ENCODE measurements at regions not wholly inside any gene's neighbourhood (a gene's known extent, or its start where the extent isn't known, plus 50 kb on each side); places are given as distances from the start of the nearest gene placed in this dataset.

DNA sequence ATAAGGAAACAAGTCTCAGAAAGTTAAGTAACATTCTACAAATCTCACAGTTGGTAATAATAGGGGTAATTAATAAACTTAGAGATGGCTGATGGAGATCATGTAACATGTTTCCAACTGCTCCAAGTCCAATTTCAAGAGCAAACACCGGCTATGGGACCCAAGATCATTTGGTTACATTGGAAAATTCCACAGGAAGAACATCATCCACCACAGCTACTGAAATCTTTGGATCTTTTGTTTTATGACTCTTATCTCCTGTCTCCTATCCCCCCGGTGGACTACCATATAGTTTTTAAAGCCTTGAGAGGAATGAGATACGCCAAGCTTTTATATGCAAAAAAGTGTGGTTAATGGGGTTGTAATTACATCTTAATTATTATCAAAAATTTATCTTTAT lies 216.1 kb downstream of the WNT5A start:
- Histone ChIP-seq H3K27me3 (replicated peaks; ENCODE audit: control insufficient read depth, insufficient read depth, low read length) (no peaks in the 10 kb centered on the region), H3K4me3 (ENCODE audit: low read depth, low read length) (no peak overlapping the region), H3K9me3 (no peaks in the 10 kb centered on the region), H3K4me1 (no peaks in the 10 kb centered on the region), H3K36me3 (ENCODE audit: control insufficient read depth, insufficient read depth, low read length) (no peaks in the 10 kb centered on the region)
- Mint-ChIP-seq H3K4me1 (ENCODE audit: low read depth, unreplicated experiment) (no peaks in the 10 kb centered on the region), H3K9me3 (ENCODE audit: unreplicated experiment) (no peaks in the 10 kb centered on the region), H3K4me3 (ENCODE audit: unreplicated experiment) (no peak overlapping the region), H3K27me3 (ENCODE audit: insufficient read depth, unreplicated experiment) (peaks cover 6% of the 10 kb centered on the region), H3K36me3 (ENCODE audit: insufficient read depth, unreplicated experiment) (no peaks in the 10 kb centered on the region), H3K27ac (ENCODE audit: unreplicated experiment) (no peak overlapping the region)
- BruUV-seq (replicated peaks) = no TSS peak
- ChIA-PET CTCF (no interaction called here), POLR2A (no interaction called here)
- intact Hi-C loops (cut with micrococcal nuclease; ENCODE audit: unreplicated experiment) = no loop called here
- TF ChIP-seq, protein P1, sequence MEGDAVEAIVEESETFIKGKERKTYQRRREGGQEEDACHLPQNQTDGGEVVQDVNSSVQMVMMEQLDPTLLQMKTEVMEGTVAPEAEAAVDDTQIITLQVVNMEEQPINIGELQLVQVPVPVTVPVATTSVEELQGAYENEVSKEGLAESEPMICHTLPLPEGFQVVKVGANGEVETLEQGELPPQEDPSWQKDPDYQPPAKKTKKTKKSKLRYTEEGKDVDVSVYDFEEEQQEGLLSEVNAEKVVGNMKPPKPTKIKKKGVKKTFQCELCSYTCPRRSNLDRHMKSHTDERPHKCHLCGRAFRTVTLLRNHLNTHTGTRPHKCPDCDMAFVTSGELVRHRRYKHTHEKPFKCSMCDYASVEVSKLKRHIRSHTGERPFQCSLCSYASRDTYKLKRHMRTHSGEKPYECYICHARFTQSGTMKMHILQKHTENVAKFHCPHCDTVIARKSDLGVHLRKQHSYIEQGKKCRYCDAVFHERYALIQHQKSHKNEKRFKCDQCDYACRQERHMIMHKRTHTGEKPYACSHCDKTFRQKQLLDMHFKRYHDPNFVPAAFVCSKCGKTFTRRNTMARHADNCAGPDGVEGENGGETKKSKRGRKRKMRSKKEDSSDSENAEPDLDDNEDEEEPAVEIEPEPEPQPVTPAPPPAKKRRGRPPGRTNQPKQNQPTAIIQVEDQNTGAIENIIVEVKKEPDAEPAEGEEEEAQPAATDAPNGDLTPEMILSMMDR (IDR thresholded peaks at IDR 0.05; ENCODE audit: insufficient read depth in 1 of 2, low read depth in 1 of 2, low read length in 1 of 2, severe bottlenecking in 1 of 2, unreplicated experiment in 1 of 2) = no peak
- no peak for DNase-seq

DNA sequence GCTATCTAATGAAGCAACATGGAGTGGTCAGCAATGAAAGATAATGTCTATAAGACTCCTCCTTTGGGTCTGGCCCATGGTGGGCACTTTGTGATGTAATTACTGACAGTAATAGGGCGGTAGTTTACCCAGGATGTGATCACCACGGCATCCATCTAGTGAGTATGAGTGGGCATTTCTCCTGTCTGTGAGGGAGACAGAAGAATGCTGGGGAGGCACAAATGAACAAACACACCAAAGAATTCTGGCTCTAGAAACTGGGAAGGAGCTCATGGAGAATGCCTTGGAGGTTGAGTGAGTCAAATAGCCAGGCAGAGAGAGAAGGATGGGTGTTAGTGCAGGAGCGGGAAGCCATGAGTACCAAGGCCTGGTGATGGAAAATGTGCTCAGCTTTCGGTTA lies 217.5 kb downstream of the WNT5A start:
- ChIA-PET CTCF (no interaction called here), POLR2A (no interaction called here)
- Mint-ChIP-seq H3K9me3 (ENCODE audit: unreplicated experiment) (no peaks in the 10 kb centered on the region), H3K36me3 (ENCODE audit: insufficient read depth, unreplicated experiment) (no peaks in the 10 kb centered on the region), H3K27ac (ENCODE audit: unreplicated experiment) (no peak overlapping the region), H3K27me3 (ENCODE audit: insufficient read depth, unreplicated experiment) (peaks cover 6% of the 10 kb centered on the region), H3K4me3 (ENCODE audit: unreplicated experiment) (no peak overlapping the region), H3K4me1 (ENCODE audit: low read depth, unreplicated experiment) (no peaks in the 10 kb centered on the region)
- Histone ChIP-seq H3K9me3 (no peaks in the 10 kb centered on the region), H3K4me1 (no peaks in the 10 kb centered on the region), H3K27me3 (replicated peaks; ENCODE audit: control insufficient read depth, insufficient read depth, low read length) (no peaks in the 10 kb centered on the region), H3K36me3 (ENCODE audit: control insufficient read depth, insufficient read depth, low read length) (no peaks in the 10 kb centered on the region), H3K4me3 (ENCODE audit: low read depth, low read length) (no peak overlapping the region)
- intact Hi-C loops (cut with micrococcal nuclease; ENCODE audit: unreplicated experiment) = no loop called here
- BruUV-seq (replicated peaks) = no TSS peak
- no peak for DNase-seq
- TF ChIP-seq, protein P1 (IDR thresholded peaks at IDR 0.05; ENCODE audit: insufficient read depth in 1 of 2, low read depth in 1 of 2, low read length in 1 of 2, severe bottlenecking in 1 of 2, unreplicated experiment in 1 of 2) = no peak

DNA sequence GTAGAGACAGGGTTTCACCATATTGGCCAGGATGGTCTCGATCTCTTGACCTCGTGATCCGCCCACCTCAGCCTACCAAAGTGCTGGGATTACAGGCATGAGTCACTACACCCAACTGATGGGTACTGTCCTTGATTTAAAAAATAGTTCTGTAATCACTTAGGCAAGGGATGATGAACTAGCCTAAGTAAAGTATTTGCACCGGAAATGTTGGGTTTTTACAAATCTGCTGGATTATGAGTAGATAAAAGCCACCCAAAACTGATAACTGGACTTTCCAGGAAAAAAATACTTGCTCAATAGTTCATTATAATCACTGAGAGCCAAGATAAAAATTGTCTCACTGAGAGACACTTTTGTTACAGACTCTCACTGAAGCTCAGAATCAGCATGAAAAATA lies 218.0 kb downstream of the WNT5A start:
- ChIA-PET POLR2A (no interaction called here), CTCF (no interaction called here)
- Histone ChIP-seq H3K27me3 (replicated peaks; ENCODE audit: control insufficient read depth, insufficient read depth, low read length) (no peaks in the 10 kb centered on the region), H3K9me3 (no peaks in the 10 kb centered on the region), H3K36me3 (ENCODE audit: control insufficient read depth, insufficient read depth, low read length) (no peaks in the 10 kb centered on the region), H3K4me3 (ENCODE audit: low read depth, low read length) (no peak overlapping the region), H3K4me1 (no peaks in the 10 kb centered on the region)
- Mint-ChIP-seq H3K4me1 (ENCODE audit: low read depth, unreplicated experiment) (no peaks in the 10 kb centered on the region), H3K27ac (ENCODE audit: unreplicated experiment) (no peak overlapping the region), H3K27me3 (ENCODE audit: insufficient read depth, unreplicated experiment) (peaks cover 6% of the 10 kb centered on the region), H3K36me3 (ENCODE audit: insufficient read depth, unreplicated experiment) (no peaks in the 10 kb centered on the region), H3K4me3 (ENCODE audit: unreplicated experiment) (no peak overlapping the region), H3K9me3 (ENCODE audit: unreplicated experiment) (no peaks in the 10 kb centered on the region)
- TF ChIP-seq, protein P1 (IDR thresholded peaks at IDR 0.05; ENCODE audit: insufficient read depth in 1 of 2, low read depth in 1 of 2, low read length in 1 of 2, severe bottlenecking in 1 of 2, unreplicated experiment in 1 of 2) = no peak
- intact Hi-C loops (cut with micrococcal nuclease; ENCODE audit: unreplicated experiment) = no loop called here
- BruUV-seq (replicated peaks) = no TSS peak
- no peak for DNase-seq

Data from Caco-2 (cell line).